ENCODE measurements at regions not wholly inside any gene's neighbourhood (a gene's known extent, or its start where the extent isn't known, plus 50 kb on each side); places are given as distances from the start of the nearest gene placed in this dataset.

- POLR2A ChIA-PET = no interaction called here
- Histone ChIP-seq H3K27ac (ENCODE audit: low read depth, low read length, poor library complexity, severe bottlenecking) (no peak overlapping the region), H3K36me3 (ENCODE audit: insufficient read depth, low read length) (no peaks in the 10 kb centered on the region), H3K4me2 (ENCODE audit: low read length) (no peak overlapping the region), H3K4me1 (ENCODE audit: insufficient read depth, low read length, poor library complexity, severe bottlenecking) (no peaks in the 10 kb centered on the region), H3K79me2 (ENCODE audit: insufficient read depth, low read depth, low read length) (no peaks in the 10 kb centered on the region), H3K9me3 (ENCODE audit: low read length) (no peaks in the 10 kb centered on the region), H3K4me3 (ENCODE audit: low read depth, low read length, poor library complexity, severe bottlenecking) (no peak overlapping the region), H2AFZ (ENCODE audit: low read length) (no peak overlapping the region), H3K9me2 (ENCODE audit: insufficient read depth, low read length) (no peaks in the 10 kb centered on the region), H4K20me1 (ENCODE audit: insufficient read depth, low read length) (no peaks in the 10 kb centered on the region)
- TF ChIP-seq CTCF (conservative IDR thresholded peaks at IDR 0.05; ENCODE audit: low read length) = no peak
- no peak for TF ChIP-seq EZH2phosphoT487 (IDR thresholded peaks at IDR 0.05; ENCODE audit: borderline replicate concordance, low read depth, low read length)
- CTCF ChIA-PET (ENCODE audit: unreplicated experiment) = no interaction called here
- no peak for DNase-seq (ENCODE audit: low spot score)
- intact Hi-C loops (cut with micrococcal nuclease; ENCODE audit: unreplicated experiment) = no loop called here
- no TSS peak for BruUV-seq (replicated peaks)
Measured at GRCh38 chr20:10749084-10749483, 75.3 kb upstream of the JAG1 start.

- ChIA-PET CTCF (ENCODE audit: unreplicated experiment) (no interaction called here), POLR2A (no interaction called here)
- H3K4me3 ChIP-seq (ENCODE audit: low read depth, low read length, poor library complexity, severe bottlenecking) = no peak overlapping the region
- H3K9me2 ChIP-seq (ENCODE audit: insufficient read depth, low read length) = no peaks in the 10 kb centered on the region
- TF ChIP-seq CTCF (conservative IDR thresholded peaks at IDR 0.05; ENCODE audit: low read length) = no peak
- no peak for TF ChIP-seq EZH2phosphoT487 (IDR thresholded peaks at IDR 0.05; ENCODE audit: borderline replicate concordance, low read depth, low read length)
- no peak overlapping the region for H3K27ac ChIP-seq (ENCODE audit: low read depth, low read length, poor library complexity, severe bottlenecking)
- no peak overlapping the region for H3K4me2 ChIP-seq (ENCODE audit: low read length)
- no peak overlapping the region for H2AFZ ChIP-seq (ENCODE audit: low read length)
- H3K9me3 ChIP-seq (ENCODE audit: low read length) = no peaks in the 10 kb centered on the region
- no TSS peak for BruUV-seq (replicated peaks)
- H3K4me1 ChIP-seq (ENCODE audit: insufficient read depth, low read length, poor library complexity, severe bottlenecking) = no peaks in the 10 kb centered on the region
- DNase-seq (ENCODE audit: low spot score) = no peak
- no peaks in the 10 kb centered on the region for H4K20me1 ChIP-seq (ENCODE audit: insufficient read depth, low read length)
- intact Hi-C loops (cut with micrococcal nuclease; ENCODE audit: unreplicated experiment) = no loop called here
- H3K79me2 ChIP-seq (ENCODE audit: insufficient read depth, low read depth, low read length) = no peaks in the 10 kb centered on the region
- H3K36me3 ChIP-seq (ENCODE audit: insufficient read depth, low read length) = no peaks in the 10 kb centered on the region
Measured at GRCh38 chr20:10752206-10752605, 78.4 kb upstream of the JAG1 start.

GRCh38 chr20:10754824-10755223 is 81.0 kb upstream of the JAG1 start:
- CTCF ChIA-PET (ENCODE audit: unreplicated experiment) = no interaction called here
- H3K79me2 ChIP-seq (ENCODE audit: insufficient read depth, low read depth, low read length) = no peaks in the 10 kb centered on the region
- no peak overlapping the region for H3K27ac ChIP-seq (ENCODE audit: low read depth, low read length, poor library complexity, severe bottlenecking)
- TF ChIP-seq EZH2phosphoT487 (IDR thresholded peaks at IDR 0.05; ENCODE audit: borderline replicate concordance, low read depth, low read length) (no peak), CTCF (conservative IDR thresholded peaks at IDR 0.05; ENCODE audit: low read length) (no peak)
- H3K9me3 ChIP-seq (ENCODE audit: low read length) = no peaks in the 10 kb centered on the region
- no peak overlapping the region for H3K4me3 ChIP-seq (ENCODE audit: low read depth, low read length, poor library complexity, severe bottlenecking)
- DNase-seq (ENCODE audit: low spot score) = no peak
- no TSS peak for BruUV-seq (replicated peaks)
- intact Hi-C loops (cut with micrococcal nuclease; ENCODE audit: unreplicated experiment) = no loop called here
- H3K36me3 ChIP-seq (ENCODE audit: insufficient read depth, low read length) = no peaks in the 10 kb centered on the region
- no peak overlapping the region for H2AFZ ChIP-seq (ENCODE audit: low read length)
- no peaks in the 10 kb centered on the region for H3K9me2 ChIP-seq (ENCODE audit: insufficient read depth, low read length)
- no peaks in the 10 kb centered on the region for H3K4me1 ChIP-seq (ENCODE audit: insufficient read depth, low read length, poor library complexity, severe bottlenecking)
- no peaks in the 10 kb centered on the region for H4K20me1 ChIP-seq (ENCODE audit: insufficient read depth, low read length)
- POLR2A ChIA-PET = no interaction called here
- H3K4me2 ChIP-seq (ENCODE audit: low read length) = no peak overlapping the region
